ENCODE measurements at regions not wholly inside any gene's neighbourhood (a gene's known extent, or its start where the extent isn't known, plus 50 kb on each side); places are given as distances from the start of the nearest gene placed in this dataset.

DNA sequence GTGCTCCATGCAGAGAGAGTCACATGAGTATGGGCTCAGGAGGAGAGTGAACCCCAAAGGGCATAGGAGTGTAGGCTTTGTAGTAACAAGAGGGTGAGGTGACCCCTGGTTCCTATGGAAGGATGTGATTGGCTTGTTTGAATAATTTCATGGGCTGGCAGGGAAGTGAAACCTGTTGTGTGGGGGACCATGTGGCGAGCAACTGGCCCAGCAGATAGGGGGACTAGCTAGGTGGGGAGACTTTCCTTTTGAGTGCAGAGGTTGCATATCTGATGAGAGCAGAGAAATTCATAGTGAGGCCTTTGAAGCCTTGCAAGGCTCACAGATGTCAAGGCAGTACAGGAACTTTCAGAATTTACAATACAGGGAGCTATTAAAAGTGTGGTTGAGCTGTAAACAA lies 247.9 kb upstream of the SLC35B3 start:
- Histone ChIP-seq H3K4me1 (ENCODE audit: control insufficient read depth, insufficient read depth, low read length) (no peaks in the 10 kb centered on the region), H3K4me3 (ENCODE audit: low read length) (no peak overlapping the region), H3K27me3 (ENCODE audit: control insufficient read depth, insufficient read depth, low read length) (no peaks in the 10 kb centered on the region), H3K9me3 (ENCODE audit: control insufficient read depth, insufficient read depth, low read length) (no peaks in the 10 kb centered on the region), H3K27ac (ENCODE audit: low read length) (no peak overlapping the region), H3K36me3 (ENCODE audit: control insufficient read depth, insufficient read depth, low read length) (no peaks in the 10 kb centered on the region)
- WGBS (ENCODE audit: insufficient coverage) = 76% methylated on average over 1 of the region's 1 CpG
- H3K27me3 Mint-ChIP-seq (ENCODE audit: low read depth in 2 of 2) = no peaks in the 10 kb centered on the region
- peaks cover 8 to 10% of the 10 kb centered on the region in 2 donors for H3K9me3 Mint-ChIP-seq
- no peaks in the 10 kb centered on the region for H3K36me3 Mint-ChIP-seq
- ATAC-seq (no peak), DNase-seq (no peak)
- H3K27ac Mint-ChIP-seq = no peak overlapping the region
- TF ChIP-seq, protein P1, sequence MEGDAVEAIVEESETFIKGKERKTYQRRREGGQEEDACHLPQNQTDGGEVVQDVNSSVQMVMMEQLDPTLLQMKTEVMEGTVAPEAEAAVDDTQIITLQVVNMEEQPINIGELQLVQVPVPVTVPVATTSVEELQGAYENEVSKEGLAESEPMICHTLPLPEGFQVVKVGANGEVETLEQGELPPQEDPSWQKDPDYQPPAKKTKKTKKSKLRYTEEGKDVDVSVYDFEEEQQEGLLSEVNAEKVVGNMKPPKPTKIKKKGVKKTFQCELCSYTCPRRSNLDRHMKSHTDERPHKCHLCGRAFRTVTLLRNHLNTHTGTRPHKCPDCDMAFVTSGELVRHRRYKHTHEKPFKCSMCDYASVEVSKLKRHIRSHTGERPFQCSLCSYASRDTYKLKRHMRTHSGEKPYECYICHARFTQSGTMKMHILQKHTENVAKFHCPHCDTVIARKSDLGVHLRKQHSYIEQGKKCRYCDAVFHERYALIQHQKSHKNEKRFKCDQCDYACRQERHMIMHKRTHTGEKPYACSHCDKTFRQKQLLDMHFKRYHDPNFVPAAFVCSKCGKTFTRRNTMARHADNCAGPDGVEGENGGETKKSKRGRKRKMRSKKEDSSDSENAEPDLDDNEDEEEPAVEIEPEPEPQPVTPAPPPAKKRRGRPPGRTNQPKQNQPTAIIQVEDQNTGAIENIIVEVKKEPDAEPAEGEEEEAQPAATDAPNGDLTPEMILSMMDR (IDR thresholded peaks at IDR 0.05) = no peak
- no peaks in the 10 kb centered on the region for H3K4me1 Mint-ChIP-seq
- H3K4me3 Mint-ChIP-seq = no peak overlapping the region
- intact Hi-C loops (cut with micrococcal nuclease) = no loop called here

DNA sequence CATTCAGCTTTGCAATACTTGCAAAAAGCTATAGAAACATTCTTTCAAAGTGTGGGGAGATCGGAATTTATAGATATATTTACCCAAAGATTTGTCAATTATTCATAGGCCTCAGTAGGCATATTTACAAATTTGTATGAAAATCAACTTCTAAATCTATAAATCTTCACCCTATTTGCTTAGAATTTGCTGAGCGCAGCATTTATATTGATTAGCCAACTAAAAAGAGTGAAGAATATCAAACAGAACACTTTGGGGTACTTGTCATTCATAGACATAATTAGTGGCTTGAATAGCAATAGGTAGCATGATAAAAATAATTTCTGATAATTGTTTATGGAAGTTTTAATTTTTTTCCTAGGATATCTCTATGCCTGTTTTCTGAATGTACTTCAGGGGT lies 244.5 kb upstream of the SLC35B3 start:
- TF ChIP-seq, protein P1 (IDR thresholded peaks at IDR 0.05) = no peak
- Mint-ChIP-seq H3K4me3 (no peak overlapping the region), H3K27ac (no peak overlapping the region), H3K9me3 (peaks cover 3 to 8% of the 10 kb centered on the region in 2 donors), H3K36me3 (no peaks in the 10 kb centered on the region), H3K4me1 (no peaks in the 10 kb centered on the region), H3K27me3 (ENCODE audit: low read depth in 2 of 2) (no peaks in the 10 kb centered on the region)
- Histone ChIP-seq H3K27ac (ENCODE audit: low read length) (no peak overlapping the region), H3K9me3 (ENCODE audit: control insufficient read depth, insufficient read depth, low read length) (no peaks in the 10 kb centered on the region), H3K27me3 (ENCODE audit: control insufficient read depth, insufficient read depth, low read length) (no peaks in the 10 kb centered on the region), H3K4me1 (ENCODE audit: control insufficient read depth, insufficient read depth, low read length) (no peaks in the 10 kb centered on the region), H3K4me3 (ENCODE audit: low read length) (no peak overlapping the region), H3K36me3 (ENCODE audit: control insufficient read depth, insufficient read depth, low read length) (no peaks in the 10 kb centered on the region)
- WGBS (ENCODE audit: insufficient coverage) = no CpG with 5 or more reads among the region's 2 CpGs
- ATAC-seq = no peak
- DNase-seq = no peak
- intact Hi-C loops (cut with micrococcal nuclease) = no loop called here

DNA sequence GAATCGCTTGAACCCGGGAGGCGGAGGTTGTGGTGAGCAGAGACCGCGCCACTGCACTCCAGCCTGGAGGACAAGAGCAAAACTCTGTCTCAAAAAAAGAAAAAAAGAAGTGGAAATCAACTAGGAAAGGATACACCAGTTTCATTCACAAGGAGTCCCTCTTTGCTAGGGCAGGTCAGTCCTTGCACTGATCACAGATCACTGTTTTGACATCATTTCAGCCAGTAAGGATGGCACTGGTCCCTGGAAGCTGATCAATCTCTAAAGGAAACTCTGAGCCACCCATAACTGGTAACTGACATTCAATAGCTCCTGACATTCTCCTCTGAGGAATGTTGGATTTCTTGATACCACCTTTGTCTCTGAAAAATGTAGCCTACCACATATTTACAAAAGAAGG lies 243.1 kb upstream of the SLC35B3 start:
- WGBS (ENCODE audit: insufficient coverage) = 97% methylated on average over 5 of the region's 5 CpGs
- TF ChIP-seq, protein P1 (IDR thresholded peaks at IDR 0.05) = no peak
- ATAC-seq (no peak), DNase-seq (no peak)
- Mint-ChIP-seq H3K4me1 (no peaks in the 10 kb centered on the region), H3K9me3 (peaks cover 3 to 8% of the 10 kb centered on the region in 2 donors), H3K36me3 (no peaks in the 10 kb centered on the region), H3K27ac (no peak overlapping the region), H3K4me3 (no peak overlapping the region), H3K27me3 (ENCODE audit: low read depth in 2 of 2) (no peaks in the 10 kb centered on the region)
- H3K36me3 ChIP-seq (ENCODE audit: control insufficient read depth, insufficient read depth, low read length) = no peaks in the 10 kb centered on the region
- intact Hi-C loops (cut with micrococcal nuclease) = no loop called here
- no peaks in the 10 kb centered on the region for H3K27me3 ChIP-seq (ENCODE audit: control insufficient read depth, insufficient read depth, low read length)
- no peaks in the 10 kb centered on the region for H3K9me3 ChIP-seq (ENCODE audit: control insufficient read depth, insufficient read depth, low read length)
- peaks cover 3% of the 10 kb centered on the region for H3K4me1 ChIP-seq (ENCODE audit: control insufficient read depth, insufficient read depth, low read length)
- no peak overlapping the region for H3K27ac ChIP-seq (ENCODE audit: low read length)
- no peak overlapping the region for H3K4me3 ChIP-seq (ENCODE audit: low read length)

DNA sequence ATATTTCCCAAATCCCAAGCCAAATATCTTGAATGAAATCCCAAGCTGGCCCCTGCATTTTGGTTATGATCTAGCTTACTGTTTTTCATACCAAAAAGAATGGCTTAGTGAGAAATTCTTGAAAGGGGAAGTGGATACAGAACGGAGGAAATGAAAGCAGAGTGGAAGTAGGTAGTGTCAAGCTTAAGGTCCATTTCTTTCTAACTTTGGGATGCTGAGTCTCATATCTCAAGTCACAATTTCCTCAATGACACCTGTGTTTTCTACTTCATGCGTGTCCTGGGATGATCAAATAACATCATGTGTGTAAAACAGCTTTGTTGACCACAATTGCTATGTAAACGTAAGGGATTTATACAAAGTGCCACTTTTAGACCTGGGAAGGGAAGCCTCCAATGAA lies 238.8 kb upstream of the SLC35B3 start:
- H3K4me3 Mint-ChIP-seq = no peak overlapping the region
- H3K4me3 ChIP-seq (ENCODE audit: low read length) = no peak overlapping the region
- 33% methylated on average over 3 of the region's 3 CpGs for WGBS (ENCODE audit: insufficient coverage)
- H3K36me3 Mint-ChIP-seq = no peaks in the 10 kb centered on the region
- no peak for DNase-seq
- ATAC-seq = no peak
- H3K27me3 Mint-ChIP-seq (ENCODE audit: low read depth in 2 of 2) = no peaks in the 10 kb centered on the region
- TF ChIP-seq, protein P1 (IDR thresholded peaks at IDR 0.05) = no peak
- H3K36me3 ChIP-seq (ENCODE audit: control insufficient read depth, insufficient read depth, low read length) = no peaks in the 10 kb centered on the region
- H3K27ac ChIP-seq (ENCODE audit: low read length) = no peak overlapping the region
- peaks cover 3 to 4% of the 10 kb centered on the region in 2 donors for H3K9me3 Mint-ChIP-seq
- intact Hi-C loops (cut with micrococcal nuclease) = no loop called here
- peaks cover 3% of the 10 kb centered on the region for H3K4me1 ChIP-seq (ENCODE audit: control insufficient read depth, insufficient read depth, low read length)
- no peaks in the 10 kb centered on the region for H3K9me3 ChIP-seq (ENCODE audit: control insufficient read depth, insufficient read depth, low read length)
- H3K27me3 ChIP-seq (ENCODE audit: control insufficient read depth, insufficient read depth, low read length) = no peaks in the 10 kb centered on the region
- H3K4me1 Mint-ChIP-seq = no peaks in the 10 kb centered on the region
- H3K27ac Mint-ChIP-seq = no peak overlapping the region

All from natural killer cell (primary cell).